ENCODE measurements at regions not wholly inside any gene's neighbourhood (a gene's known extent, or its start where the extent isn't known, plus 50 kb on each side); places are given as distances from the start of the nearest gene placed in this dataset.
"Not testable (repeated sequence)": the region's sequence is repeated elsewhere in the genome, so short reads cannot be mapped to it uniquely, and the experiment has no call there.

DNA sequence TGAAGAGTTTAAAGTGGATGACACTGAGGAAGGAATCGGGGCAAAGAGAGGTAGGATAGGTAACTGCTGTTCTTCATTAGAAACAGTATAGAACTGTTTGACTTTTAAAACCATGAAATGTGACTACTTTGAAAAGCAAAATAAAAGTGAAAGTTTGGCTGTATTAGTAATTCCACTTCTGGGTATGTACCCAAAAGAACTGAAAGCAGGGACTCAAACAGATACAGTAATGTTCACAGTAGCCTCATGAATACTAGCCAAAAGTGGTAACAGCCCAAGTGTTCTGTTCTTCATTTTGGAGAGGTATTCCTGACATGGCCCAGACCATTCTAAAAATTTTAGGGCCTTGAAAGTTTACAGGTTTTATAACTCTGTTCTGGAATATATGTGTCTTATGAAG, 1055.4 kb downstream of the TBL1XR1 start:
- Mint-ChIP-seq H3K4me3 (no peak overlapping the region), H3K9me3 (peaks cover 6% of the 10 kb centered on the region), H3K27ac (no peak overlapping the region), H3K27me3 (no peaks in the 10 kb centered on the region), H3K4me1 (no peaks in the 10 kb centered on the region), H3K36me3 (no peaks in the 10 kb centered on the region)
- POLR2A ChIA-PET: no interaction called here
- DNase-seq (no peak), ATAC-seq (ENCODE audit: low read depth) (no peak)

DNA sequence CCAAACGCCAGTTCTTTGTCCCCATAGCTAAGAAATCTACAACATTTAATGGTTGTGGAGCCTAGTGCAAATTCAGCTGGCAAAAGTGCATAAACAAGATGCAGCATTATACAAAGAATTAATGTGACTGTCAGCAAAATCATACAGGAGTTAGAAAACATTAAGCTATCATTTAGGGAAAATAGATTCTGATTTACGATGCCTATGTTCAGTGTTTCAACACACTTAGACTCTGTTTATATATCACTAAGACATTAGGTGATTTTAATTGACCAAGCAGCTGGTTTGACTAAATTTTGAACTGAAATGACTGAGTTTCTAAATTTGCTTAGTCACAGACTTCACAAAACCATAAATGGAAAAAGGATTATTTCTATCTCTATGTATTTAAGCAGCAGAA, 1076.8 kb downstream of the TBL1XR1 start:
- Mint-ChIP-seq H3K9me3 (peaks cover 3% of the 10 kb centered on the region), H3K4me1 (no peaks in the 10 kb centered on the region), H3K27me3 (no peaks in the 10 kb centered on the region), H3K27ac (no peak overlapping the region), H3K4me3 (no peak overlapping the region), H3K36me3 (no peaks in the 10 kb centered on the region)
- POLR2A ChIA-PET: no interaction called here
- ATAC-seq (ENCODE audit: low read depth) (no peak), DNase-seq (no peak)

DNA sequence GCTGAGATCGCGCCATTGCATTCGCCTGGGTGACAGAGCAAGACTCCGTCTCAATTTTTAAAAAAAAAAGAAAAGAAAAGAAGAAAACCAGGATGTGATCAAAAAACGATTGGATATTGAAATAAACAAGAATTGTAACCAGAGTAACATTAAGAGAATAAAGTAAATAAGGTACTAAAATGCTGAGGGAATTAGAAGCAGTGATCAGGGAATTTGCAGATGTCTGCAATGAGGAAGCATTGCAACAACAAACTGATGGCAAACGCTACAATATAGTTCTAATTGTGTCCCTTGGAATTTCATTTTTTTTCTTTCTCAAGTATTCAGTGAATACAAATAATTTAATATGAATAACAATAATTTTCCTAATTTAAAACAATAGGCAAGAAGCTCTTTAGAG, 1077.5 kb downstream of the TBL1XR1 start:
- Mint-ChIP-seq H3K4me3 (no peak overlapping the region), H3K4me1 (no peaks in the 10 kb centered on the region), H3K27me3 (no peaks in the 10 kb centered on the region), H3K36me3 (no peaks in the 10 kb centered on the region), H3K9me3 (peaks cover 4% of the 10 kb centered on the region), H3K27ac (no peak overlapping the region)
- DNase-seq (no peak), ATAC-seq (ENCODE audit: low read depth) (no peak)
- POLR2A ChIA-PET: no interaction called here

DNA sequence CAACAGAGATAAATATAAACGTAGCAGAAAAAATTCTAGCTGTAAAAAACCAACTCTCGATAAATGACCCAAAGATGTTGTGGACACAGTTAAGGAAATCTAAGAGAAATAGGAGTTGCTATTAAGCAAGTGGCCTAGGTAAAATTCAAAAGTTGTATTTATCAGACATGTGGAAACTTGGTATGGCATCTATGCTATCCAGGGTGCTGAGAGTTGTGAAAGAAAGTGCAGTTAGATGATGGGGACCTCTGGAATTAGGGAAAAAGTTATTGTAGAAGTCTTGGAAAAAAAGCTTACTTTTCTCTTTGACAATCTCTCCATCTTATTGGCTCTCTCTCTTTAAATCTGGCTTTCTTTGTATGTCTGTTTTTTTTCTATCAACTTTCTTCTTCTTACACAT, 1090.9 kb downstream of the TBL1XR1 start:
- POLR2A ChIA-PET: no interaction called here
- H3K27ac Mint-ChIP-seq: no peak overlapping the region

DNA sequence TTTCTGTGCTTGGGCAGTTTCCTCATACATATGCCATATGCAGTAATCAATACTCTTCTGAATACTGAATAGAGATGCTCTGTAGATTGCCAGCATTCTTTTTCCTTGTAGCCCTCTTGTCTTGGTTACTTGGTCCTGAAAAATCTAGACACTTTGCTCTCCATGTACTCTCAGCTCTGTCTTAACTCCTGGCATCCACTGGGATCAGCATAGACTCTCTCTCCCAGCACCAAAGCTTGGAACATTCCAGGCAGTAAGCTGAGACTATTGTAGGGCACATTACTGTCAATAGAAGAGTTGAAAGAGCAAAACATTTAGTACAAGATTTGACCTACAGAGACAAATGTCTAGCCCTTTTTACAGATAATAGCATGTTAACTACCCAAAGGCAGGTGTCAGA, 1100.3 kb downstream of the TBL1XR1 start:
- Mint-ChIP-seq H3K4me1 (no peaks in the 10 kb centered on the region), H3K36me3 (no peaks in the 10 kb centered on the region), H3K27ac (no peak overlapping the region), H3K4me3 (no peak overlapping the region), H3K27me3 (no peaks in the 10 kb centered on the region), H3K9me3 (peaks cover 2% of the 10 kb centered on the region)
- DNase-seq: no peak
- no peak for ATAC-seq (ENCODE audit: low read depth)
- POLR2A ChIA-PET: no interaction called here

More for the DNA sequence above, 1090.9 kb downstream of the TBL1XR1 start:
- H3K27me3 Mint-ChIP-seq: no peaks in the 10 kb centered on the region
- ATAC-seq (ENCODE audit: low read depth) (no peak), DNase-seq (no peak)
- H3K36me3 Mint-ChIP-seq: no peaks in the 10 kb centered on the region
- no peaks in the 10 kb centered on the region for H3K4me1 Mint-ChIP-seq
- no peak overlapping the region for H3K4me3 Mint-ChIP-seq
- H3K9me3 Mint-ChIP-seq: no peaks in the 10 kb centered on the region

DNA sequence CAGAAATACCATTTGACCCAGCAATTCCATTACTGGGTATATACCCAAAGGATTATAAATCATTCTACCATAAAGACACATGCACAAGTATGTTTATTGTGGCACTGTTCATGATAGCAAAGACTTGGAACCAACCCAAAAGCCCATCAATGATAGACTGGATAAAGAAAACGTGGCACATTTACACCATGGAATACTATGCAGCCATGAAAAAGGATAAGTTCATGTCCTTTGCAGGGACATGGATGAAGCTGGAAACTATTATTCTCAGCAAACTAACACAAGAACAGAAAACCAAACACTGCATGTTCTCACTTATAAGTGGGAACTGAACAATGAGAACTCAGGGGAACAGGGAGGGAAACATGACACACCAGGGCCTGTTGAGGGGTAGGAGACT, 1103.4 kb downstream of the TBL1XR1 start:
- H3K27me3 Mint-ChIP-seq; DNase-seq; POLR2A ChIA-PET; H3K9me3 Mint-ChIP-seq; H3K27ac Mint-ChIP-seq; H3K36me3 Mint-ChIP-seq; H3K4me3 Mint-ChIP-seq; ATAC-seq (ENCODE audit: low read depth); H3K4me1 Mint-ChIP-seq: not testable (repeated sequence)

DNA sequence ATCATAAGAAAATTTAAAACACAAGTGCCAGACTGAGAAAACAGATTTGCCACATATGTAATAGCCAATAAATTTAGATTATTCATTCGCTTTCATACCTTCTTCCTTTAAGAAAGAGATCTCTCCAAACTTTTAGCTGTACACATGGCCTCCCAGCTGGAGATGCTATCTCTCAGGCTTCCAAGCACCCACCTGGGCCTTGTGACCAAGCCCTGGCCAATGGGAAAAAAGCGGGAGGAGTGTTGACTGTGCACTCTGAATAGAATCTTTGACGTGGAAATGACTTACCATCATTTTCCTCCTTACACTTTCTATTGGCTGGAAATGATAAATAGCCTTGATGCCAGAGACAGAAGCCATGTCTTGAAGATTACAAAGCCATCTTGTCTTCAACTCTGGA, 1106.6 kb downstream of the TBL1XR1 start:
- DNase-seq (no peak), ATAC-seq (ENCODE audit: low read depth) (no peak)
- POLR2A ChIA-PET: no interaction called here
- Mint-ChIP-seq H3K9me3 (peaks cover 2% of the 10 kb centered on the region), H3K4me1 (no peaks in the 10 kb centered on the region), H3K27me3 (no peaks in the 10 kb centered on the region), H3K36me3 (no peaks in the 10 kb centered on the region), H3K27ac (no peak overlapping the region), H3K4me3 (no peak overlapping the region)

DNA sequence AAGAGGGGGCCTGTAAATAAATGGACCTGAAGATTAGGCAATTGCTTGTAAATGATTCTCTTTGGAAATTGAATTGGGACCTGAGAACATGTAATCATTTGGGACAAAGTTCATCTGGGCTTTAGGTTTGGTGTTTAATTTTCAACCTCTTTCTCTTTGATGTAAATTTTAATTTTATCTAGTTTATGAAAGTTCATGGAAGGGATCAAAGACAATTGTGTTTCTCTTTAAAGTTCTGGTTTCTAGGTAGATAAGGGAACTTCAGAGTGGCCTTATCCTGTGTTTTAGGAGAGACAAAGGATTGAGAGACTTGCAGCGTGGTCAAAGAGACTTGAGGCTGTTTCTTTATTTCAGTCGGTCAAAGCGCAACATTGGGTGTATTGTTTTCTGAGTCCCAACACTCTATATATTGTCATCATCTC, 1108.3 kb downstream of the TBL1XR1 start:
- H3K27ac Mint-ChIP-seq: no peak overlapping the region
- POLR2A ChIA-PET: no interaction called here
- H3K36me3 Mint-ChIP-seq: no peaks in the 10 kb centered on the region
- H3K4me3 Mint-ChIP-seq: no peak overlapping the region
- H3K9me3 Mint-ChIP-seq: peaks cover under 1% of the 10 kb centered on the region
- ATAC-seq (ENCODE audit: low read depth): no peak
- no peaks in the 10 kb centered on the region for H3K27me3 Mint-ChIP-seq
- no peak for DNase-seq
- H3K4me1 Mint-ChIP-seq: no peaks in the 10 kb centered on the region

DNA sequence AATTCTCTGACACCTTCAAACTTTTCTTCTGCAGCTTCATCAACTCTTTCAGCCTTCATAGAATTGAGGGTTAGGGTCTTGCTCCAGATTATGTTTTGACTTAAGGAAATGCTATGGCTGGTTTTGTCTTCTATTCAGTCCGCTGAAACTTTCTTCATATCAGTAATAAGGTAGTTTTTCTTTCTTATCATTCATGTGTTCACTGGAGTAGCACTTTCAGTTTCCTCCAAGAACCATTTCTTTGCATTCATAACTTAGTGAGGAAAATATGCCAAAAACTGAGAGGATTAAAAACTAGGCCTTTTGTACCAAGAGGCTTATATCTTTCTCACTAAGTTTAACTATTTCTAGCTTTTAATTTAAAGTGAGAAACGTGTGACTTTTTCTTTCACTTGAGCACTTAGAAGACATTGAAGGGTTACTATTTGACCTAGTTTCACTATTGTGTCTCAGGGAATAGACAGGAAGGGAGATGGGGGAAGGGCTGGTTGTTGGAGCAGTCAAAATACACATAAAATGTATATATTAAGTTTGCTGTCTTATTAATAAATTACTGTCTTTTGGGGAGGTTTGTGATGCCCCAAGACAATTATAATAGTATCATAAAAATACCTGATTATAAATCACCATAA, 1110.1 kb downstream of the TBL1XR1 start:
- ATAC-seq (ENCODE audit: low read depth): no peak
- Mint-ChIP-seq H3K9me3 (no peaks in the 10 kb centered on the region), H3K4me3 (no peak overlapping the region), H3K27me3 (no peaks in the 10 kb centered on the region), H3K4me1 (no peaks in the 10 kb centered on the region), H3K27ac (no peak overlapping the region), H3K36me3 (no peaks in the 10 kb centered on the region)
- POLR2A ChIA-PET: no interaction called here
- no peak for DNase-seq

DNA sequence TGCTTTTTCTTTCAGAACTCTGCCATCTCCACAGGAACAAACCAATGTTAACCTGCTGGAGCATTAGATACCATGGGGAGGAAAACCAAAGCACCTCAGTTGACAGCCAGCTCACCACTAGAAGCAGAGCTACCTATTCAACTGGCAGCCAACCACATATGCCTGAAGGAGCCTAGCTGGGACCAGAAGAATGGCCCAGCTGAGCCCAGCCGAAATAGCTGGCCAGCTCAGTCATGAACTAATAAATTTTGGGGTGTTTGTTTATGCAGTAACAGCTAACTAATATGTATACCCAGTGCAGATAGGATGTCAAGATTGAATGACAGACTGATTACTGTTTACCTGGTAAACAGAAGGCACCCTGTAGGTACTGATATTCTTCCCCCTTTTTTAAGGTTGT, 1117.5 kb downstream of the TBL1XR1 start:
- H3K27ac Mint-ChIP-seq: no peak overlapping the region
- H3K4me3 Mint-ChIP-seq: no peak overlapping the region
- no peaks in the 10 kb centered on the region for H3K4me1 Mint-ChIP-seq
- no peaks in the 10 kb centered on the region for H3K36me3 Mint-ChIP-seq
- no peak for DNase-seq
- POLR2A ChIA-PET: no interaction called here
- no peak for ATAC-seq (ENCODE audit: low read depth)
- peaks cover 4% of the 10 kb centered on the region for H3K9me3 Mint-ChIP-seq
- H3K27me3 Mint-ChIP-seq: no peaks in the 10 kb centered on the region

DNA sequence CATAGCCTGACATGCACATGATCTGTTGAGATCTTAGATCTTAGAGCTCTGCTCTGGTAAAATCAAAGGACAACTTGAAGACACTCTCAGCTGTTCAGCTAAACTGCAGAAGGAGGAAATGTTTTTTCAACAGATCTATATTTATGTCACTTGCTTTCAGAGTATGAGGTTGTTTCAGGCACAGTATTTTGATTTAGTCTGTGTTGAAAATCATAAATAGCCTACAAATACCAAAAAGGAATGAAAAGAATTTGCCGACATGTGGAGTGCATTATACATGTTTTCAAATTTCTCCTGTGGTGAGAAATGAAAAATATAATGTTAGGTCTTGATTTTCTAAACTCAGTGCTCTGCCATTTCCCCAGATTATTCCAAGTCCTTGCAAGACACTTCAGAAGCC, 1118.4 kb downstream of the TBL1XR1 start:
- no peaks in the 10 kb centered on the region for H3K36me3 Mint-ChIP-seq
- ATAC-seq (ENCODE audit: low read depth): no peak
- H3K27me3 Mint-ChIP-seq: no peaks in the 10 kb centered on the region
- POLR2A ChIA-PET: no interaction called here
- H3K9me3 Mint-ChIP-seq: peaks cover 5% of the 10 kb centered on the region
- H3K27ac Mint-ChIP-seq: no peak overlapping the region
- no peaks in the 10 kb centered on the region for H3K4me1 Mint-ChIP-seq
- no peak overlapping the region for H3K4me3 Mint-ChIP-seq
- no peak for DNase-seq

DNA sequence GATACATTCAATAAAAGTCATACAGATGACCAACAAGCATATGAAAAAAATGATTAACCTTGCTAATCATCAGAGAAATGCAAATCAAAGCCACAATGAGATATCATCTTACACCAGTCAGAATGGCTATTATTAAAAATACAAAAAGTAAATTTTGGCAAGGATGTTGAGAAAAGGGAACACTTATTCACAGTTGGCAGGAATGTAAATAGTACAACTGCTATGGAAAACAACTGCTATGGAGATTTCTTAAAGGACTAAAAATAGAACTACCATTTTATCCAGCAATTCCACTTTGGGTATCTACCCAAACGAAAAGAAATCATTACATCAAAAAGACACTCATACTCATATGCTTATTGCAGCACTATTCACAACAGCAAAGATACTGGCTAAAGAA, 1121.8 kb downstream of the TBL1XR1 start:
- ATAC-seq (ENCODE audit: low read depth) (no peak), DNase-seq (no peak)
- Mint-ChIP-seq H3K36me3 (no peaks in the 10 kb centered on the region), H3K4me3 (no peak overlapping the region), H3K9me3 (peaks cover 7% of the 10 kb centered on the region), H3K27ac (no peak overlapping the region), H3K27me3 (no peaks in the 10 kb centered on the region), H3K4me1 (no peaks in the 10 kb centered on the region)
- POLR2A ChIA-PET: no interaction called here

DNA sequence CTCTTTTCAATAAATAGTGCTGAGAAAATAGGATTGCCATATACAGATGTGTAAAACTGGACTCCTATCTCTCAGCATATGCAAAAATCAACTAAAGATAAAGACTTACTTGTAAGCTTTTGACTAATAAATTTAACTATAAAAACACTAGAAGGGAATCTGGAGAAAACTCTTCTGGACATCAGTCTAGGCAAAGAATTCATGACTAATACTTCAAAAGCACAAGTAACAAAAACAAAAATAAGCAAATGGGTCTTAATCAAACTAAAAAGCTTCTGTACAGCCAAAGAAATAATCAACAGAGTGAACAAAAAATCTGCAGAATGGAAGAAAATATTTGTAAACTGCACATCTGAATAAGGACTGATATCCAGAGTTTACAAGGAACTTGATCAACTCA, 1122.2 kb downstream of the TBL1XR1 start:
- POLR2A ChIA-PET: no interaction called here
- ATAC-seq (ENCODE audit: low read depth) (no peak), DNase-seq (no peak)
- H3K27ac Mint-ChIP-seq: no peak overlapping the region
- no peaks in the 10 kb centered on the region for H3K36me3 Mint-ChIP-seq
- H3K27me3 Mint-ChIP-seq: no peaks in the 10 kb centered on the region
- H3K4me3 Mint-ChIP-seq: no peak overlapping the region
- no peaks in the 10 kb centered on the region for H3K4me1 Mint-ChIP-seq
- H3K9me3 Mint-ChIP-seq: peaks cover 7% of the 10 kb centered on the region

DNA sequence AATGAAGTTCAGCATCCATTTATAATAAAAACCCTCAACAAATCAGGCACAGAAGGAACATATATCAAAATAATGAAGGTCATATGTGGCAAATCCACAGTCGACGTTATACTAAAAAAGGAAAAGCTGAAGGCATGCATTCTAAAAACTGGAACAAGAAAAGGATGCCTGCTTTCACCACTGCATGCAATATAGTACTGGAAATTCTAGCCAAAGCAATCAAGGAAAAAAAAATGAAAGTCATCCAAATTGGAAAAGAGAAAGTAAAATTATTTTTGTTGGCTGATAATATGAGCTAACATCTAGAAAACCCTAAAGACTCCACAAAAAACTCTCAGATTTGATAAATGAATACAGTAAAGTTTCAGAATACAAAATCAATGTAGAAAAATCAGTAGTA, 1123.2 kb downstream of the TBL1XR1 start:
- Mint-ChIP-seq H3K27ac (no peak overlapping the region), H3K4me3 (no peak overlapping the region), H3K36me3 (no peaks in the 10 kb centered on the region), H3K4me1 (no peaks in the 10 kb centered on the region), H3K27me3 (no peaks in the 10 kb centered on the region), H3K9me3 (peaks cover 7% of the 10 kb centered on the region)
- POLR2A ChIA-PET: no interaction called here
- ATAC-seq (ENCODE audit: low read depth) (no peak), DNase-seq (no peak)

DNA sequence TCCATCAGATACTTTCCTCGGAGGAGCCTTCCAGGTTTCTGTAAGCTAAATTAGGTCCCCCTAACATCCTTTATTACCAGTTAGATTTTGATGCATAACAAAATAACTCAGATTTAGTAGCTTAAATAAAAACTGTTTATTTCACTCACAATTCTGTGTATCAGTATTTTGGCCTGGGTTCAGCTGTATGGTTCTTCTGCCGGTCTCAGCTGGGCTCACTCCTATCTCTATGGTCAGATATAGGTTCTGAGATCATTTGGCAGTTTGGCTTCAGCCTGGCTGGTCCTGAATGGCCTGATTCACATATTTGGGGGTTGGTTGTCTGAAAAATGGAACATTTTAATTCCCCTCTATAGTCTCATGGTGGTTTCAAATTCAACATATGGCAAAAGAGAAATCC, 1125.3 kb downstream of the TBL1XR1 start:
- Mint-ChIP-seq H3K36me3 (no peaks in the 10 kb centered on the region), H3K9me3 (peaks cover 4% of the 10 kb centered on the region), H3K27ac (no peak overlapping the region), H3K4me1 (no peaks in the 10 kb centered on the region), H3K4me3 (no peak overlapping the region), H3K27me3 (no peaks in the 10 kb centered on the region)
- ATAC-seq (ENCODE audit: low read depth) (no peak), DNase-seq (no peak)
- POLR2A ChIA-PET: no interaction called here
